ENCODE measurements at regions not wholly inside any gene's neighbourhood (a gene's known extent, or its start where the extent isn't known, plus 50 kb on each side); places are given as distances from the start of the nearest gene placed in this dataset.

- no peak overlapping the region for H3K9ac ChIP-seq (ENCODE audit: low read depth, low read length)
- intact Hi-C loops (cut with micrococcal nuclease) (no loop called here), in situ Hi-C loops (cut with MboI; ENCODE audit: low sequenced_read_pairs) (no loop called here), dilution Hi-C loops (cut with HindIII; ENCODE audit: low sequenced_read_pairs, unreplicated experiment) (no loop called here)
- H4K5ac ChIP-seq (ENCODE audit: low read depth, low read length): no peak overlapping the region
- no peak overlapping the region for H3K4me2 ChIP-seq (ENCODE audit: low read depth, low read length)
- H2BK120ac ChIP-seq (ENCODE audit: low read depth, low read length): no peak overlapping the region
- H2AK5ac ChIP-seq (ENCODE audit: low read depth, low read length): no peak overlapping the region
- DNase-seq (no peak), ATAC-seq (ENCODE audit: low read depth) (no peak)
- H3K4me1 ChIP-seq (ENCODE audit: control insufficient read depth, insufficient read depth, low read length): peaks cover 2% of the 10 kb centered on the region
- BruUV-seq (replicated peaks): no TSS peak
- no peaks in the 10 kb centered on the region for H3K79me1 ChIP-seq (ENCODE audit: low read depth in 1 of 2, low read length in 2 of 2)
- H3K9me1 ChIP-seq (ENCODE audit: insufficient read depth, low read length): no peaks in the 10 kb centered on the region
- WGBS, 2 experiments (ENCODE audit: extremely low coverage in 2 of 2, insufficient read length in 1 of 2): no CpG with 5 or more reads among the region's 5 CpGs
- no peak overlapping the region for H3K18ac ChIP-seq (ENCODE audit: low read depth, low read length)
- no peak overlapping the region for H4K91ac ChIP-seq (ENCODE audit: insufficient read depth, low read depth, low read length)
- POLR2A ChIA-PET (ENCODE audit: unreplicated experiment): no interaction called here
- H3K36me3 ChIP-seq (ENCODE audit: control insufficient read depth, insufficient read depth, low read length): no peaks in the 10 kb centered on the region
- no peak overlapping the region for H2AK9ac ChIP-seq (replicated peaks; ENCODE audit: low read depth, low read length, poor library complexity)
- H4K8ac ChIP-seq (ENCODE audit: low read depth in 2 of 2, low read length in 2 of 2): no peak overlapping the region
- no peaks in the 10 kb centered on the region for H3K9me3 ChIP-seq (ENCODE audit: control insufficient read depth, insufficient read depth, low read length)
- H4K20me1 ChIP-seq (ENCODE audit: insufficient read depth, low read length): no peaks in the 10 kb centered on the region
- no peak overlapping the region for H2BK20ac ChIP-seq (ENCODE audit: low read depth, low read length)
- H3K27ac ChIP-seq (ENCODE audit: insufficient read depth, low read length): no peak overlapping the region
- no peak overlapping the region for H3K14ac ChIP-seq (replicated peaks; ENCODE audit: low read depth, low read length)
- CTCF ChIA-PET: no interaction called here
- H3K27me3 ChIP-seq (ENCODE audit: control insufficient read depth, insufficient read depth, low read length): no peaks in the 10 kb centered on the region; the same call in none of the 2 replicates
- H2BK5ac ChIP-seq (ENCODE audit: low read depth, low read length, poor library complexity, severe bottlenecking): no peak overlapping the region
- no peak for TF ChIP-seq NFE2L2 (IDR thresholded peaks at IDR 0.05; ENCODE audit: low read depth, low read length)
- TF ChIP-seq CHD1 (IDR thresholded peaks at IDR 0.05; ENCODE audit: low read depth, low read length): no peak
- H3K4ac ChIP-seq (ENCODE audit: low read depth, low read length): no peak overlapping the region
- H3K23ac ChIP-seq (ENCODE audit: low read depth, low read length): no peak overlapping the region
- H3K4me3 ChIP-seq (ENCODE audit: insufficient read depth, low read depth, low read length): no peak overlapping the region
- no peak overlapping the region for H2BK15ac ChIP-seq (ENCODE audit: low read depth, low read length)
- no peak overlapping the region for H2AFZ ChIP-seq (replicated peaks; ENCODE audit: low read length, poor library complexity)
- no peak overlapping the region for H3K56ac ChIP-seq (ENCODE audit: extremely low read depth, insufficient read depth, low read length)
Measured at GRCh38 chr7:134371971-134372370, 55.2 kb upstream of the SLC35B4 start.
